H1 (cell line): ENCODE measurements at regions not wholly inside any gene's neighbourhood (a gene's known extent, or its start where the extent isn't known, plus 50 kb on each side); places are given as distances from the start of the nearest gene placed in this dataset.

Experiments used
- CTCF ChIA-PET: fragments of 300-600 bp; sonication (Branson Sonifier 250); formaldehyde crosslinking; loops from one replicate; lab custom pipeline; 2021; ENCODE audit not compliant: partially characterized antibody; lab: Charles Lee
- POLR2A ChIA-PET: fragments of 300-600 bp; sonication (Branson Sonifier 250); formaldehyde crosslinking; loops from one replicate; lab custom pipeline; 2021; ENCODE audit warnings: inconsistent platforms; ENCODE audit not compliant: partially characterized antibody; lab: Charles Lee
- DNase-seq, 2 experiments: peaks; one replicate each; pipeline versions ENCODE4 v3.0.0 to v3.0.0-alpha.2; 2010 to 2022; ENCODE audit warnings: low spot score in 2 of 2, low read depth in 1 of 2, mixed read lengths in 1 of 2
- FAIRE-seq: peaks from 2 replicates; lab custom pipeline; 2011; peaks lifted over from hg19 to GRCh38; lab: Jason Lieb, UNC
- H2AFZ ChIP-seq: 2 replicates; pipeline ENCODE4 v1.8.1; 2012; ENCODE audit warnings: low read length, inconsistent platforms
- H2AK5ac ChIP-seq: 2 replicates; pipeline ENCODE4 v1.6.1; 2013; ENCODE audit warnings: low read depth, low read length
- H2BK120ac ChIP-seq: replicated peaks from 2 replicates; pipeline ENCODE3; 2013; ENCODE audit warnings: low read depth, low read length, inconsistent platforms
- H2BK12ac ChIP-seq: 2 replicates; pipeline ENCODE4 v1.6.1; 2013; ENCODE audit warnings: low read depth, low read length
- H2BK15ac ChIP-seq: 2 replicates; pipeline ENCODE4 v1.6.1; 2013; ENCODE audit warnings: low read length
- H2BK20ac ChIP-seq: 2 replicates; pipeline ENCODE4 v1.6.1; 2013; ENCODE audit warnings: low read length
- H2BK5ac ChIP-seq: 2 replicates; pipeline ENCODE4 v1.6.1; 2013; ENCODE audit warnings: low read depth, low read length
- H3K14ac ChIP-seq: 2 replicates; pipeline ENCODE4 v1.6.1; 2013; ENCODE audit warnings: inconsistent platforms; ENCODE audit not compliant: insufficient read length
- H3K18ac ChIP-seq: 2 replicates; pipeline ENCODE4 v1.6.1; 2013; ENCODE audit warnings: low read length; ENCODE audit errors: extremely low read depth
- H3K23ac ChIP-seq: 2 replicates; pipeline ENCODE4 v1.6.1; 2013; ENCODE audit warnings: inconsistent platforms; ENCODE audit not compliant: insufficient read length
- H3K23me2 ChIP-seq: 2 replicates; pipeline ENCODE4 v1.6.1; 2013; ENCODE audit warnings: low read depth, low read length
- H3K27ac ChIP-seq: 2 replicates; pipeline ENCODE4 v1.6.1; 2011; ENCODE audit warnings: low read depth, low read length, inconsistent platforms
- H3K27me3 ChIP-seq, 4 experiments: replicated peaks in 1 of 4; 1 replicate in 1 of 4; 2 replicates in 3 of 4; pipeline versions ENCODE4 v1.6.1 to v1.8.1; 2011 to 2013; ENCODE audit warnings: low read length in 3 of 4, mild to moderate bottlenecking in 3 of 4, inconsistent platforms in 2 of 4, mixed read lengths in 2 of 4, moderate library complexity in 1 of 4; ENCODE audit not compliant: control insufficient read depth in 3 of 4, insufficient read depth in 3 of 4; ENCODE audit errors: extremely low read depth in 1 of 4
- H3K36me3 ChIP-seq, 4 experiments: 2 replicates each; pipeline versions ENCODE4 v1.6.1 to v1.8.1; 2011 to 2013; ENCODE audit warnings: mild to moderate bottlenecking in 4 of 4, low read length in 3 of 4, moderate library complexity in 2 of 4, control low read depth in 1 of 4, inconsistent platforms in 1 of 4; ENCODE audit not compliant: insufficient read depth in 4 of 4, control insufficient read depth in 2 of 4
- H3K4ac ChIP-seq: replicated peaks from 2 replicates; pipeline ENCODE3; 2013; ENCODE audit warnings: low read length, low read depth, mixed read lengths, inconsistent platforms; ENCODE audit not compliant: insufficient read length
- H3K4me1 ChIP-seq, 4 experiments: replicated peaks in 1 of 4; 1 replicate in 1 of 4; 2 replicates in 3 of 4; pipeline versions ENCODE4 v1.6.1 to v1.8.1; 2011 to 2013; ENCODE audit warnings: low read length in 3 of 4, inconsistent platforms in 2 of 4, mixed read lengths in 1 of 4; ENCODE audit not compliant: insufficient read depth in 4 of 4, control insufficient read depth in 3 of 4
- H3K4me2 ChIP-seq, 2 experiments: 2 replicates each; pipeline versions ENCODE4 v1.6.1 to v1.8.1; 2011 to 2013; ENCODE audit warnings: low read depth in 2 of 2, low read length in 2 of 2, control low read depth in 1 of 2, inconsistent platforms in 1 of 2, mild to moderate bottlenecking in 1 of 2; ENCODE audit not compliant: insufficient read depth in 1 of 2
- H3K4me3 ChIP-seq, 4 experiments: fragments of 200-600, 300-600 bp in 1 of 4; sonication (generic), shearing (Covaris generic), sonication (Bioruptor Twin) in 1 of 4; 2 replicates each; pipeline versions ENCODE4 v1.5.1 to v1.8.1; 2011 to 2016; ENCODE audit warnings: low read length in 4 of 4, low read depth in 3 of 4, control low read depth in 2 of 4, inconsistent platforms in 2 of 4, mild to moderate bottlenecking in 2 of 4, mixed read lengths in 1 of 4, moderate library complexity in 1 of 4; ENCODE audit not compliant: insufficient read depth in 2 of 4; ENCODE audit errors: extremely low read depth in 1 of 4
- H3K56ac ChIP-seq: replicated peaks from 2 replicates; pipeline ENCODE3; 2013; ENCODE audit warnings: low read depth, mild to moderate bottlenecking, mixed read lengths, low read length, inconsistent platforms; ENCODE audit not compliant: insufficient read length
- H3K79me1 ChIP-seq: 2 replicates; pipeline ENCODE4 v1.6.1; 2013; ENCODE audit warnings: low read depth, low read length, control low read depth
- H3K79me2 ChIP-seq, 2 experiments: 2 replicates each; pipeline versions ENCODE4 v1.6.1 to v1.8.1; 2012 to 2013; ENCODE audit warnings: low read length in 2 of 2, mild to moderate bottlenecking in 2 of 2, inconsistent platforms in 1 of 2; ENCODE audit not compliant: insufficient read depth in 2 of 2, control insufficient read depth in 1 of 2
- H3K9ac ChIP-seq, 4 experiments: replicated peaks in 1 of 4; 1 replicate in 1 of 4; 2 replicates in 3 of 4; pipeline versions ENCODE4 v1.6.1 to v1.8.1; 2011 to 2013; ENCODE audit warnings: low read depth in 3 of 4, low read length in 3 of 4, control low read depth in 2 of 4, mild to moderate bottlenecking in 2 of 4, moderate library complexity in 2 of 4, inconsistent platforms in 1 of 4; ENCODE audit errors: extremely low read depth in 1 of 4
- H3K9me3 ChIP-seq, 2 experiments: 2 replicates each; pipeline versions ENCODE4 v1.6.1 to v1.8.1; 2012 to 2013; ENCODE audit warnings: mild to moderate bottlenecking in 2 of 2, moderate library complexity in 2 of 2, control low read depth in 1 of 2, inconsistent platforms in 1 of 2, low read depth in 1 of 2, low read length in 1 of 2, mixed read lengths in 1 of 2; ENCODE audit not compliant: insufficient read depth in 2 of 2
- H4K20me1 ChIP-seq, 2 experiments: replicated peaks in 1 of 2; 2 replicates each; pipeline versions ENCODE3 to v1.8.1; 2011 to 2013; ENCODE audit warnings: inconsistent platforms in 2 of 2, low read length in 2 of 2, mild to moderate bottlenecking in 1 of 2; ENCODE audit not compliant: insufficient read depth in 2 of 2, control insufficient read depth in 1 of 2
- H4K5ac ChIP-seq: 2 replicates; pipeline ENCODE4 v1.6.1; 2013; ENCODE audit warnings: low read length, low read depth, mixed read lengths, inconsistent platforms; ENCODE audit not compliant: insufficient read length
- H4K8ac ChIP-seq: 2 replicates; pipeline ENCODE4 v1.8.0; 2013; ENCODE audit warnings: mild to moderate bottlenecking, moderate library complexity, low read length, inconsistent platforms; ENCODE audit not compliant: insufficient read depth; ENCODE audit errors: extremely low read depth
- H4K91ac ChIP-seq: replicated peaks from 2 replicates; pipeline ENCODE3; 2013; ENCODE audit warnings: low read length, mixed read lengths, inconsistent platforms; ENCODE audit not compliant: insufficient read length
- SAP30 ChIP-seq: fragments of 300-600 bp; sonication (generic); IDR thresholded peaks from 2 replicates; pipeline ENCODE4 v1.7.1; 2012; ENCODE audit warnings: low read length, moderate library complexity, mild to moderate bottlenecking, inconsistent platforms; ENCODE audit not compliant: insufficient read depth, insufficient replicate concordance
- WGBS, 2 experiments: shearing (Covaris generic) in 1 of 2; methylation state at CpG; one replicate each; pipeline versions ENCODE4 v1.1.6 to v1.1.7; 2013 to 2015; ENCODE audit warnings: low lambda C conversion rate in 2 of 2, mixed read lengths in 2 of 2, inconsistent platforms in 1 of 2, low coverage in 1 of 2, missing lambda C conversion rate in 1 of 2; ENCODE audit not compliant: insufficient replicate concordance in 2 of 2, insufficient coverage in 1 of 2, insufficient read length in 1 of 2; ENCODE audit errors: extremely low coverage in 1 of 2, missing lambda C conversion rate in 1 of 2; 5-methylcytosine and 5-hydroxymethylcytosine counted together

- Histone ChIP-seq H3K23ac (no peak overlapping the region), H3K9ac (no peak overlapping the region), H2BK120ac (no peak overlapping the region), H4K5ac (no peak overlapping the region), H4K91ac (no peak overlapping the region), H3K4me1 (no peaks in the 10 kb centered on the region), H2AFZ (no peak overlapping the region), H2BK20ac (no peak overlapping the region), H3K27ac (no peak overlapping the region), H4K8ac (no peak overlapping the region), H3K79me1 (no peaks in the 10 kb centered on the region), H2BK12ac (no peak overlapping the region), H4K20me1 (no peaks in the 10 kb centered on the region), H3K27me3 (no peaks in the 10 kb centered on the region), H3K14ac (no peak overlapping the region), H3K4me3 (no peak overlapping the region), H3K18ac (no peak overlapping the region), H3K4me2 (no peak overlapping the region), H3K9me3 (no peaks in the 10 kb centered on the region), H3K4ac (no peak overlapping the region), H3K79me2 (no peaks in the 10 kb centered on the region), H2AK5ac (no peak overlapping the region), H2BK15ac (no peak overlapping the region), H3K23me2 (no peaks in the 10 kb centered on the region), H2BK5ac (no peak overlapping the region), H3K36me3 (no peaks in the 10 kb centered on the region), H3K56ac (no peak overlapping the region)
- no peak for FAIRE-seq
- no peak for DNase-seq
- CTCF ChIA-PET = interaction anchor here (0.6 kb wide), 1 partner anchor 8 kb away, joined by 6 read pairs; no protein-coding TSS in a partner anchor
- POLR2A ChIA-PET = no interaction called here
- 97% methylated on average over 2 of the region's 2 CpGs; no CpG with 5 or more reads in 1 of the 2 experiments for WGBS, 2 experiments
- TF ChIP-seq SAP30 = no peak
Measured at GRCh38 chr4:126701756-126702155, 931.0 kb upstream of the INTU start.
